HepG2 (cell line): ENCODE measurements at regions not wholly inside any gene's neighbourhood (a gene's known extent, or its start where the extent isn't known, plus 50 kb on each side); places are given as distances from the start of the nearest gene placed in this dataset.

Experiments
- ATAC-seq: fragments of 200-7000 bp; cut with Tn5 transposase; 3 replicates; pipeline ENCODE4 v1.9.1; 2020; ENCODE audit warnings: mild to moderate bottlenecking, moderate library complexity
- BruUV-seq: library from RNA; stranded (reverse); fragments of 400-500 nt; replicated peaks from 2 replicates; lab custom pipeline; 2021; lab: Mats Ljungman, UMichigan
- CTCF ChIA-PET: fragments of 300-600 bp; formaldehyde crosslinking; extraction: SDS; loops from one replicate; lab custom pipeline; 2021; ENCODE audit warnings: low total read pairs, inconsistent platforms, low intra/inter-chr PET ratio; lab: Yijun Ruan, JAX
- POLR2A ChIA-PET: fragments of 350-600 bp; sonication (Branson Sonifier 250); formaldehyde crosslinking; loops from one replicate; lab custom pipeline; 2020; ENCODE audit warnings: antibody characterized with exemption, inconsistent platforms; lab: Yijun Ruan, JAX
- DNase-seq: peaks from one replicate; pipeline ENCODE4 v3.0.0-alpha.2; 2015; ENCODE audit warnings: low spot score
- FAIRE-seq: peaks from 3 replicates; lab custom pipeline; 2011; peaks lifted over from hg19 to GRCh38; lab: Jason Lieb, UNC
- H2AFZ ChIP-seq: one replicate; pipeline ENCODE4 v1.6.1; 2011; ENCODE audit warnings: low read length, inconsistent platforms
- H3K27ac ChIP-seq: fragments of 300-600 bp; 3 replicates; pipeline ENCODE4 v1.8.0; 2011; ENCODE audit warnings: mixed run types, mild to moderate bottlenecking, mixed read lengths, low read length, inconsistent platforms; ENCODE audit not compliant: insufficient read depth; ENCODE audit errors: extremely low read length
- H3K27me3 ChIP-seq, 2 experiments: fragments of 200-600 bp in 1 of 2; 2 replicates in 1 of 2; 3 replicates in 1 of 2; pipeline versions ENCODE4 v1.6.0 to v1.8.0; 2011; ENCODE audit warnings: low read length in 2 of 2, mild to moderate bottlenecking in 2 of 2, moderate library complexity in 2 of 2, inconsistent platforms in 1 of 2; ENCODE audit not compliant: insufficient read depth in 2 of 2, control insufficient read depth in 1 of 2
- H3K36me3 ChIP-seq, 2 experiments: fragments of 200-600 bp in 1 of 2; replicated peaks in 1 of 2; 2 replicates in 1 of 2; 3 replicates in 1 of 2; pipeline versions ENCODE4 v1.5.1 to v1.8.0; 2011; ENCODE audit warnings: low read length in 2 of 2, inconsistent platforms in 1 of 2; ENCODE audit not compliant: insufficient read depth in 2 of 2, control insufficient read depth in 1 of 2
- H3K4me1 ChIP-seq: 2 replicates; pipeline ENCODE4 v1.5.1; 2012; ENCODE audit warnings: low read length, inconsistent platforms; ENCODE audit not compliant: insufficient read depth
- H3K4me2 ChIP-seq: 2 replicates; pipeline ENCODE4 v1.6.0; 2011; ENCODE audit warnings: low read depth, low read length, inconsistent platforms
- H3K4me3 ChIP-seq, 3 experiments: fragments of 200-600 bp in 1 of 3; sonication (generic), shearing (Covaris generic) in 1 of 3; replicated peaks in 1 of 3; 2 replicates each; pipeline ENCODE4 v1.5.1; 2011 to 2016; ENCODE audit warnings: low read length in 3 of 3, inconsistent platforms in 2 of 3, low read depth in 2 of 3, mild to moderate bottlenecking in 2 of 3, control low read depth in 1 of 3, mixed read lengths in 1 of 3; ENCODE audit not compliant: insufficient read depth in 1 of 3
- H3K79me2 ChIP-seq: one replicate; pipeline ENCODE4 v1.6.1; 2011; ENCODE audit warnings: low read length, inconsistent platforms; ENCODE audit not compliant: insufficient read depth
- H3K9ac ChIP-seq: 2 replicates; pipeline ENCODE4 v1.6.0; 2011; ENCODE audit warnings: mild to moderate bottlenecking, low read depth, low read length, inconsistent platforms; ENCODE audit not compliant: insufficient read depth
- H3K9me3 ChIP-seq: 2 replicates; pipeline ENCODE4 v1.5.1; 2012; ENCODE audit warnings: mild to moderate bottlenecking, low read length
- H4K20me1 ChIP-seq: 2 replicates; pipeline ENCODE4 v1.6.0; 2011; ENCODE audit warnings: inconsistent platforms, mild to moderate bottlenecking, low read length, moderate library complexity; ENCODE audit not compliant: insufficient read depth
- AHR ChIP-seq: IDR thresholded peaks from 2 replicates; pipeline ENCODE4 v1.6.1; 2018; ENCODE audit warnings: missing genetic modification reagents, missing compliant biosample characterization
- ARNT2 ChIP-seq: sonication (generic); formaldehyde crosslinking; IDR thresholded peaks from 2 replicates; pipeline ENCODE4 v1.8.0; 2022; ENCODE audit warnings: mild to moderate bottlenecking, low read depth, missing genetic modification reagents, moderate library complexity
- ATAD3A ChIP-seq: sonication (generic); formaldehyde crosslinking; IDR thresholded peaks from 2 replicates; pipeline ENCODE4 v1.4.0; 2020; ENCODE audit warnings: missing genetic modification reagents
- FOXJ3 ChIP-seq: sonication (generic); formaldehyde crosslinking; IDR thresholded peaks from 2 replicates; pipeline ENCODE4 v1.4.0; 2020; ENCODE audit warnings: missing genetic modification reagents, mild to moderate bottlenecking, borderline replicate concordance
- HOXA9 ChIP-seq: sonication (generic); formaldehyde crosslinking; IDR thresholded peaks from 2 replicates; pipeline ENCODE4 v1.8.1; 2022; ENCODE audit warnings: missing genetic modification reagents, mild to moderate bottlenecking, moderate library complexity, borderline replicate concordance
- KLF13 ChIP-seq: sonication (generic); formaldehyde crosslinking; IDR thresholded peaks from 2 replicates; pipeline ENCODE4 v1.4.0; 2020; ENCODE audit warnings: mild to moderate bottlenecking, missing genetic modification reagents
- POLR2G ChIP-seq: fragments of 200-400 bp; formaldehyde crosslinking; IDR thresholded peaks from 2 replicates; pipeline ENCODE4 v1.6.1; 2018; ENCODE audit warnings: mild to moderate bottlenecking, low read depth, low read length, moderate library complexity
- RBFOX2 ChIP-seq: fragments of 200-400 bp; formaldehyde crosslinking; IDR thresholded peaks from 2 replicates; pipeline ENCODE4 v1.6.1; 2017; ENCODE audit warnings: low read depth, mild to moderate bottlenecking, low read length
- U2AF1 ChIP-seq: fragments of 200-400 bp; formaldehyde crosslinking; optimal IDR thresholded peaks from 2 replicates; pipeline ENCODE3; 2017; ENCODE audit warnings: mild to moderate bottlenecking, low read depth, low read length
- ZFP36 ChIP-seq: fragments of 150-350 bp; IDR thresholded peaks from 2 replicates; pipeline ENCODE4 v1.6.1; 2018; ENCODE audit warnings: borderline replicate concordance, low read length, low read depth; ENCODE audit not compliant: partially characterized antibody
- ZFP82 ChIP-seq: sonication (generic); formaldehyde crosslinking; IDR thresholded peaks from 2 replicates; pipeline ENCODE4 v1.5.1; 2020; ENCODE audit warnings: mild to moderate bottlenecking, missing genetic modification reagents, borderline replicate concordance
- ZNF230 ChIP-seq: sonication (generic); formaldehyde crosslinking; IDR thresholded peaks from 2 replicates; pipeline ENCODE4 v1.4.0; 2020; ENCODE audit warnings: mild to moderate bottlenecking, missing genetic modification reagents
- ZNF263 ChIP-seq: sonication (generic); formaldehyde crosslinking; IDR thresholded peaks from 2 replicates; pipeline ENCODE4 v1.4.0; 2020; ENCODE audit warnings: missing genetic modification reagents
- ZNF274 ChIP-seq: sonication (generic); formaldehyde crosslinking; IDR thresholded peaks from 2 replicates; pipeline ENCODE4 v1.5.1; 2020; ENCODE audit warnings: mild to moderate bottlenecking, missing genetic modification reagents
- ZNF343 ChIP-seq: sonication (generic); formaldehyde crosslinking; IDR thresholded peaks from 2 replicates; pipeline ENCODE4 v1.4.0; 2020; ENCODE audit warnings: mild to moderate bottlenecking, missing genetic modification reagents
- ZNF501 ChIP-seq: sonication (generic); formaldehyde crosslinking; IDR thresholded peaks from 2 replicates; pipeline ENCODE4 v1.5.1; 2020; ENCODE audit warnings: mild to moderate bottlenecking, moderate library complexity, missing genetic modification reagents
- ZNF761 ChIP-seq: sonication (generic); formaldehyde crosslinking; conservative IDR thresholded peaks from 2 replicates; pipeline ENCODE4 v1.4.0; 2020; ENCODE audit warnings: mild to moderate bottlenecking, missing genetic modification reagents
- ZNF768 ChIP-seq: sonication (generic); formaldehyde crosslinking; IDR thresholded peaks from 2 replicates; pipeline ENCODE4 v1.4.0; 2020; ENCODE audit warnings: missing genetic modification reagents
- WGBS: methylation state at CpG from one replicate; pipeline ENCODE4 v1.1.6; 2017; ENCODE audit warnings: low lambda C conversion rate; 5-methylcytosine and 5-hydroxymethylcytosine counted together
- in situ Hi-C: cut with HindIII; loops from 2 replicates; pipeline ENCODE4 v1.10.0; 2017; ENCODE audit warnings: low pct_unique_long_range_greater_than_20kb; ENCODE audit not compliant: extremely low pct_ligation_motif_present
- intact Hi-C: fragments of 100-400 bp; cut with micrococcal nuclease; formaldehyde crosslinking; loops from one replicate; pipeline ENCODE4 v1.10.0; 2022; ENCODE audit not compliant: unreplicated experiment
- TF ChIP-seq, protein P1 (sequence below): sonication (generic); formaldehyde crosslinking; IDR thresholded peaks from 2 replicates; pipeline ENCODE4 v1.5.0; 2020; ENCODE audit warnings: mild to moderate bottlenecking, missing genetic modification reagents, borderline replicate concordance
- TF ChIP-seq, protein P2 (sequence below): sonication (generic); formaldehyde crosslinking; IDR thresholded peaks from 2 replicates; pipeline ENCODE4 v1.5.1; 2020; ENCODE audit warnings: mild to moderate bottlenecking, missing genetic modification reagents, borderline replicate concordance

GRCh38 chr9:20111173-20111843, 322.5 kb upstream of the SLC24A2 start:
- CTCF ChIA-PET = no interaction called here
- no peak overlapping the region for H3K4me3 ChIP-seq
- TF ChIP-seq POLR2G (no peak), ZNF501 (CRISPR knock-in tag) (no peak), ZNF230 (CRISPR knock-in tag) (no peak), AHR (CRISPR knock-in tag) (no peak), ZFP36 (no peak), HOXA9 (CRISPR knock-in tag) (no peak), ARNT2 (no peak), FOXJ3 (no peak), RBFOX2 (no peak), ZFP82 (CRISPR knock-in tag) (no peak), ZNF263 (CRISPR knock-in tag) (no peak), KLF13 (CRISPR knock-in tag) (no peak), ZNF343 (CRISPR knock-in tag) (no peak), ATAD3A (CRISPR knock-in tag) (no peak), ZNF768 (CRISPR knock-in tag) (no peak), ZNF274 (CRISPR knock-in tag) (no peak), U2AF1 (no peak), ZNF761 (no peak)
- TF ChIP-seq, protein P1, sequence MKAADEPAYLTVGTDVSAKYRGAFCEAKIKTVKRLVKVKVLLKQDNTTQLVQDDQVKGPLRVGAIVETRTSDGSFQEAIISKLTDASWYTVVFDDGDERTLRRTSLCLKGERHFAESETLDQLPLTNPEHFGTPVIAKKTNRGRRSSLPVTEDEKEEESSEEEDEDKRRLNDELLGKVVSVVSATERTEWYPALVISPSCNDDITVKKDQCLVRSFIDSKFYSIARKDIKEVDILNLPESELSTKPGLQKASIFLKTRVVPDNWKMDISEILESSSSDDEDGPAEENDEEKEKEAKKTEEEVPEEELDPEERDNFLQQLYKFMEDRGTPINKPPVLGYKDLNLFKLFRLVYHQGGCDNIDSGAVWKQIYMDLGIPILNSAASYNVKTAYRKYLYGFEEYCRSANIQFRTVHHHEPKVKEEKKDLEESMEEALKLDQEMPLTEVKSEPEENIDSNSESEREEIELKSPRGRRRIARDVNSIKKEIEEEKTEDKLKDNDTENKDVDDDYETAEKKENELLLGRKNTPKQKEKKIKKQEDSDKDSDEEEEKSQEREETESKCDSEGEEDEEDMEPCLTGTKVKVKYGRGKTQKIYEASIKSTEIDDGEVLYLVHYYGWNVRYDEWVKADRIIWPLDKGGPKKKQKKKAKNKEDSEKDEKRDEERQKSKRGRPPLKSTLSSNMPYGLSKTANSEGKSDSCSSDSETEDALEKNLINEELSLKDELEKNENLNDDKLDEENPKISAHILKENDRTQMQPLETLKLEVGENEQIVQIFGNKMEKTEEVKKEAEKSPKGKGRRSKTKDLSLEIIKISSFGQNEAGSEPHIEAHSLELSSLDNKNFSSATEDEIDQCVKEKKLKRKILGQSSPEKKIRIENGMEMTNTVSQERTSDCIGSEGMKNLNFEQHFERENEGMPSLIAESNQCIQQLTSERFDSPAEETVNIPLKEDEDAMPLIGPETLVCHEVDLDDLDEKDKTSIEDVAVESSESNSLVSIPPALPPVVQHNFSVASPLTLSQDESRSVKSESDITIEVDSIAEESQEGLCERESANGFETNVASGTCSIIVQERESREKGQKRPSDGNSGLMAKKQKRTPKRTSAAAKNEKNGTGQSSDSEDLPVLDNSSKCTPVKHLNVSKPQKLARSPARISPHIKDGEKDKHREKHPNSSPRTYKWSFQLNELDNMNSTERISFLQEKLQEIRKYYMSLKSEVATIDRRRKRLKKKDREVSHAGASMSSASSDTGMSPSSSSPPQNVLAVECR (CRISPR knock-in tag) = no peak
- TF ChIP-seq, protein P2, sequence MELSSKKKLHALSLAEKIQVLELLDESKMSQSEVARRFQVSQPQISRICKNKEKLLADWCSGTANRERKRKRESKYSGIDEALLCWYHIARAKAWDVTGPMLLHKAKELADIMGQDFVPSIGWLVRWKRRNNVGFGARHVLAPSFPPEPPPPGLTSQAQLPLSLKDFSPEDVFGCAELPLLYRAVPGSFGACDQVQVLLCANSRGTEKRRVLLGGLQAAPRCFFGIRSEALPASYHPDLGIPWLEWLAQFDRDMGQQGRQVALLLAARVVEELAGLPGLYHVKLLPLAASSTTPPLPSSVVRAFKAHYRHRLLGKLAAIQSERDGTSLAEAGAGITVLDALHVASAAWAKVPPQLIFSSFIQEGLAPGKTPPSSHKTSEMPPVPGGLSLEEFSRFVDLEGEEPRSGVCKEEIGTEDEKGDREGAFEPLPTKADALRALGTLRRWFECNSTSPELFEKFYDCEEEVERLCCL (CRISPR knock-in tag) = no peak
- TF ChIP-seq, all 625 proteins: peak for 0
- Histone ChIP-seq H3K4me1 (no peaks in the 10 kb centered on the region), H3K79me2 (no peaks in the 10 kb centered on the region), H3K4me2 (no peak overlapping the region), H3K9ac (no peak overlapping the region), H2AFZ (no peak overlapping the region), H3K9me3 (peaks cover 7% of the 10 kb centered on the region; the same call in 1 of the 2 replicates), H3K27ac (no peak overlapping the region), H4K20me1 (no peaks in the 10 kb centered on the region), H3K27me3 (no peaks in the 10 kb centered on the region), H3K36me3 (no peaks in the 10 kb centered on the region)
- POLR2A ChIA-PET = no interaction called here
- no peak for ATAC-seq
- intact Hi-C loops (no loop called here), in situ Hi-C loops (no loop called here)
- 31% methylated on average over 3 of the region's 3 CpGs for WGBS
- BruUV-seq = no TSS peak
- FAIRE-seq = no peak
- DNase-seq = no peak
